GOT3 (cell line): ENCODE measurements at regions not wholly inside any gene's neighbourhood (a gene's known extent, or its start where the extent isn't known, plus 50 kb on each side); places are given as distances from the start of the nearest gene placed in this dataset.

Experiments
- DNase-seq: peaks from one replicate; lab custom pipeline; 2025; ENCODE audit warnings: mixed read lengths; lab: John Stamatoyannopoulos, UW

DNA sequence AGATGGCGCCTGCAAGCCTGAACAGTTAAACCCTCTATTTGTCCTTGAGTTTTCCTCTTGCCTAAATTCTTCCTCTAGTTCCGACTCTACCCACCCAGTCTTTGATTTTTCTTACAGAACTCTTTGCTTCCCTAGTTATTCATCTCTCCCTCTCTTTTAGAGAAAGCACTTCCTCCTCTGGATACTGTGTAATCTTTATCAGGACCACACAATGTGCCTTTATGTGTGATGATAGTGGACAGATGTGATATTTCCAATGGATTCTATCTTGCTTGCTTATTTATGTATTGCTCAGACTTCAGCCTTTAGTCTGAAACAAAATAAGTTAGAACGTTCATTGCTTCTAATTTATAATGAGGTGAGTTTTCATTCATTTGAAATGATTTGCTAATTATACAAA lies 79.5 kb upstream of the CAV2 start:
- DNase-seq = no peak

DNA sequence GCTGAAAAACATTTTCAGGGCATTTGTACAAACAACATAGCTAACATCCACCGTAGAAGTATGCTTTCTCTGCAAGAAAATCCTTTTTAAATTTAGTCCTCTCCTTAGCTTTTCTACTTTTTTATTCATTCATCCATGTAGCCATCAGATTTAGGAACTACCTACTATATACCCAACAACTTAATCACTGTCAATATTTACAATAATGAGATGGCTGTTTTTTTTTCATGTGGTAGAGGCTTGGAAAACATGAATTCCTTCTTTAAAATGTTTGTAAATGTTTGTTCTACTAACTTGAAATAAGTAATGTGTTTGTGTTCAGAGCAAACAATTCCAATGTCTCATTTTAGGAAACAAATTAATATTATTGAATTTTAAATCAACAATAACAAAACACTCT lies 78.2 kb upstream of the CAV2 start:
- DNase-seq = no peak

DNA sequence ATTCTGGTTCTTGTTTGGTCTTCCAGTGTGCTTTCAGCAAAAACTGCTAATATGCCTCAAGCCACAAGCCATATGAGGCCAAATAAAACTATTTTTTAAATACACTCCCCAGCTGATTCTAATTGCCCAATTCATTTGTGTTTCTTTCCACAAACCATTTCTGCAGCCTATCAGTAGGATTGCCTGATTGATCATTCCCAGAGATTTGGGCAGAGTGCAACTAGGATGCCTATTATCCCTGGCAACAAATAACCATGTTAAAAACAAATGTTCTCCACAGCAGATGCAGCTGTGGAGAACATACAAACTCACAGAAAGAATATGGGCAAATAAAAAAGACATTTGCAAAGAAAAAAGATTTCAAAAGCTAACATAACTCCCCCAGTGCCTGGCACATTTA lies 76.9 kb upstream of the CAV2 start:
- DNase-seq = no peak

DNA sequence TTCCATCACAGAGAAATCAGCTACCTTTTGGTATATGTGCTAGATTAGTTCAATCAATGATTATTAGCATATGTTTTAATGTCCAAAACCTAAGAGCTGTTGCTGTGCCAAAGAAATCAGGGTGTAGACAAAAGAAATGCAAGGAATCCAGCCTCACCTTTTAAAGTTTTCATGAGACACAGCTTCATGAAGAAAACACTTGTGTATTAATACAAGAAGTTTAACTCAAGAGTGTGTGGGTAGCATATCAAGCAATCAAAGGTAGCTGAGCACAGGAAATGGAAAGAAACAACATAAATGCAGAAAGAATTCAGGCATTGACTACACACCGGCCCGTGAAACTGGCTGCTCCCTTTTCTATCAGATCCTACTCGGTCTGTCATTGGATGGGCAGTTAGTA lies 76.0 kb upstream of the CAV2 start:
- DNase-seq = no peak

DNA sequence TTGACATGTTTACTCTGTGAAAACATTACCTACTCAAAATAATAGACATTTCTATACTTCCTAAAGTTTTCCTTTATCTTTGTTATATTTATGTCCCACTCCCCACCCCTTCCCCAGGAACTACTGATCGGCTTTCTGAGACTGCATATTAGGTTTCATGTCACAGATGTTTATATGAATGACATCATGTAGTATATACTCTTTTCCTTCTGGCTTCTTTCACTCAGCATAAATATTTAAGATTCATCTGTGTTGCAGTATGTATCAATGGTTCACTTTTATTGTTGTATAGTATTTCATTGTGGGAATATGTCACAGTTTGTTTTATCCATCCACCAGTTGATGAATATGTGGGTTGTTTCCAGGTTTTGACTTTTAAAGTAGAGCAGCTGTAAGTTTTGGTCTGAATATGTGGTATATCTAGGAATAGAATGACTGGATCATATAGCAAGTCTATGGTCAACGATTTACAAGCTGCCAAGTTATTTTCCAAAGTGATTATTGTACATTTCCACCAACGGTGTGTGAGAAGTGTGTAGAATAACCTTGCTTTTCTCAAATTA lies 73.8 kb upstream of the CAV2 start:
- no peak for DNase-seq

DNA sequence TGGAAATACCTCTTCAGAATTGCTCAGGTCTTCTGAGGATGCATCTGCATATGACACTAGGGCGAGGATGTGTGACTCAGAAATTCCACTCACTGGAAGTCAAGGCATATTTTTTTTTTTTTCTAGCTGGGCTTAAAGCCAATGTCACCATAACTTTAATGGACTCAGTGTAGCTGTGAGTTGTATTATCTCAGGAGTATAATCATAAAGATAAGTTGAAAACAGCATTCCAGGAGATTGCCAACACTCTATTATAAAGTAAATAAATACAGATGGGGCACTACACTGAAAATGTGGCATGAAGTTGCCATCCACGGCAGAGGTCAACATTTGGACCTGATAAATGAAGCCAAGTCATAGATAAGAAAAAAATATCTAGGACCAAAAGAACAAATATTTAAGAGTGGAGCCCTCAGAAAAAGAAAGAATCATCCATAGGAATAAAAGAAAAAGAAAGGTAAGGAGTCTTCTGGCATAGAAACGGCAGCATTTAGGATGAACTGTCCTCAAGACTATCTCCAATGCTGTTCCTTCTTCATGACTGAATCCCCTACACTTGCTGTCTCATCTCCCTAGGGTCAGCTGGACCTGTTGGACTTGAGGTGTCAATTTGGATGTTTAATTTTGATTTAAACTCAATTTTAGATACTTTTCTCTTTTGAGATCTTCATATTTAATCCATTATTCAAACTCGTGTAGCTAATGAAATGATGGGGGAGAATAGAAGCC lies 72.9 kb upstream of the CAV2 start:
- no peak for DNase-seq

DNA sequence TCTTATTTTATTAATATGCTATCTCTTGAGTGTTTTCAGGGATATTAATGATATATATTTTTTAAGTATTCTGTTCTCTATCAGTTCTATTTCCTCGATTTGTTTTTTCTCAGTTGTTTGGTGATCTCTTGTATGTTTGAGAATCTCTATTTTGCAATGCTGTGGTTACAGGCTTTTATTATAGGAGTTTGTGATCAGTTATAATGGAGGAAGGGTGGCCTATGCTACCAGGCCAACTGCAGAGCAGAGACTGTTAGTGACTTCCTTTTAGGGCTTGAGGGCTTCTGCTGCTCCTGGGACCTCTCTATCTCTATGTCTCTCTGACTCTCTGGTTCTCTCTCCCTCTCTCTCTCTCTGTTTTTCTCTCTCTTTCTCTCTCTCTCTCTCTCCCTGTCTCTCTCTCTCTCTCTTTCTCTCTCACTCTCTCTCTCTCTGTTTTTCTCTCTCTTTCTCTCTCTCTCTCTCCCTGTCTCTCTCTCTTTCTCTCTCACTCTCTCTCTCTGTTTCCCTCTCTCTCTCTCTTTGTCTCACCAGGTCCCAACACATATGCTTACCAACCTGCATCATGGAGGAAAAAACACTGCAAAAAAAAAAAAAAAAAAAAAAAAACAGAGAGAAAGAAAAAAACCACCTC lies 69.4 kb upstream of the CAV2 start:
- DNase-seq = no peak

DNA sequence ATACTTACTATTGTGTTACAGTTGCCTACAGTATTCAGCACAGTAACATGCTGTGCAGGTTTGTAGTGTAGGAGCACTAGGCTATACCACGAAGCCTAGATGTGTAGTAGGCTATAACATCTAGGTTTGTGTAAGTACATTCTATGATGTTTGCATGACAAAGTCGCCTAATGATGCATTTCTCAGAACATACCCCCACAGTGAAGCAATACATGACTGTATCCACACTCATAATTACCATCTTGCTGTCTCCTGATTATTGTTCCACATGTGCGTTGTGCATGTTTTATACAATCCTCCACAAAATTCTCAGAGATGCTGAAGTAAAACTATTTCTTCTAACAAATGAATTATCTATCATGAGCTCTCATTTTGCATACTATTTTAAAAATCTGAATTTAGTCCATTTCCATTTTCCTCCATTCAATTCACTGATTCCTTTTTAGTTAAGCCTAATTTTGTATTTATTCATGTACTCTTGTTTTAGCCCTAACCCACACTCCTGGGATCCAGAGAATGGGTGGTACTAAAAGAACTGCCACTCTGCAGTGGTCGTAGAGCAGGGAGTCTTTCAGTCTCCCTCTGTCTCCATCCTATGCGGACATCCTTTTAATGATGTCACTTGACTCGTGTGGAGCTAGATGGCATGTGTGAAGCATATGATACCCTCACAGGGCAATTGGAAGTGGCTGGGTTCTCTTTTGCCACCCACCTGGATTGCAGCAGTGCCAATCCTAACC lies 67.6 kb upstream of the CAV2 start:
- DNase-seq = no peak

DNA sequence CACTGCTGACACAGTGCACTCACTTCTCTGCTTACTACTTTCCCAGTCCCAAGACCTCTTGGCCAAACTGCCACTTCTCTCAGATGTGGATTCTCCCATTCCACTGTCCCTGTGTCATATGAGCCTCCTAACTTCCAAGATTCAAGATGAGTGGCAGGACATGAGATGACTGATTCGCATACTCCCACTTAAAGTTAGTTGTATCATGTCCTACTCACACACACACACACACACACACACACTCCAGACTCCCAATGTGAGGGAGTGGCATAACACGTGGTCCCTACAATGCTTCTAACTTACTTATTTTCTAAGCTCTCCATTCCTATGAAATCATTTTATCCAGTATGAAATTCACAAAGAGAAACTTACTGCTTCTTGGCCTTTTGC lies 67.0 kb upstream of the CAV2 start:
- no peak for DNase-seq

DNA sequence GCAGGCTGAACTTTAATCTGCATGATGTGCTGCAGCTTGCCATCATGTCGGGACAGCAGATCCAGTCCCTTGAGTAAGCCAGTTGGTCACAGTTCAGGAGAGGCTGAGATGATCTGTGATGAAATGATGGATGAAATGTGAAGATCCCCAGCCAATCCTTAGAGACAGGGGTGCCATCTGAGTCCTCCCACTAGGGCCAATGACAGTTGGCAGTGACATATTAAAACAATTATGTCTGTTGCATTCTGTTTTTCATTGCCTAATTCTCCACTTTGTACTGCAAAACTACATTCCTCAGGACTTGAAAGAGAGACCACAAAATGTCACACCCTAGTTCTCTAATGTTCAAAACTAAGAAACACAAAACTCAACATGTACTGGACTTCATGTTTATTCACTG lies 66.3 kb upstream of the CAV2 start:
- no peak for DNase-seq

DNA sequence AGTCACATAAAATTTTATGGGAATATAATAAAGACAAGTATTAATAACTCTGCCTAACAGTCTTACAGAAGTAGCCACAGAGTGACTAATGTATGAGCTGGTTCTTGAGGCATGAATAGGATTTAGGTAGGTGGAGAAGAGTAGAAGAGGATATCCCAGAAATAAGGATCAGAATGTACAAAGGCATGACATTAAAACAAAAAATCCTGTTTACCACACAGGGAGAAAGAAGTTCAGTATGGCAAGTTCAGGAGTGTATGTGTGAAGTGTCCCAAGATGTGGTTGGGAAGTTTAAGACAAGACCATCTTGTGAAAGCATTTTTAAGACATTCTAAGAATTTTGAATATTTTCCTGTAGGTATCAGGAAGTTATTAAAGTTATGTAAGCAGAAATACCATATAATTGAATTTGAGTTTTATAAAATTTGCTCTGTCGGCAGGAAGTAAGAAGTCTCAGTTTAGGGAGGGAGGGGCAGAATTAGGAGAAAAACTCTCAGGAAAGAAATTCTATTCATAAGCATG lies 64.7 kb upstream of the CAV2 start:
- no peak for DNase-seq

DNA sequence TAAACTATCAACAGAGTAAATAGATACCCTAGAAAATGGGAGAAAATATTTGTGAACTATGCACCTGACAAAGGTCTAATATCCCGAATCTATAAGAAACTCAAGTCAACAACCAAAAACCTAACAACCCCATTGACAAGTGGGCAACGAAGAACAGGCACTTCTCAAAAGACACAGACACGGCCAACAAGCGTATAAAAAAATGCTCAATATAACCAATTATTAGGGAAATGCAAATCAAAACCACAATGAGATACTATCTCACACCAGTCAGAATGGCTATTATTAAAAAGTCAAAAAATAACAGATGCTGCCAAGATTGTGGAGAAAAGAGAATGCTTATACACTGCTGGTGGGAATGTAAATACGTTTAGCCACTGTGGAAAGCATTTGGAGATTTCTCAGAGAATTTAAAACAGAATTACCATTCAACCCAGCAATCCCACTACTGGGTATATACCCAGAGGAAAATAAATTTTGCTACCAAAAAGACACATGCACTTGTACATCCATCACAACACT lies 63.2 kb upstream of the CAV2 start:
- DNase-seq = no peak

DNA sequence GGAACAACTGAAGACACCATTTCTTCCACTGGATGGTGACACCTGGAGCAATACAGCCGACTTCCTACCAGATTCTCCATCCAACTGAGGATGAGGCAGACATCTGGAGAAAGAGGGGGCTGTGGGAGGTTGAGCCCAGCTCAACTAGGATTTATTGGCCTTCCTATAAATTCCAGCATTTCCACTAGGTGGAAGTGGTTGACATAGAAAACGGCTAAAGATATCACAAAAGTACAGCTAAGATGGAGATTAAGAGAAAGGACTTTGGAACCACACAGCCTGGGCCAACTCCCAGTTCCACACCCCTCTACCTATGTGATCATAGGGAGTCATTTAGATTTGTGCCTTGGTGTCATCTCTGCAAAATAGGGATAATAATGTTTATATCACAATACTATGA lies 61.3 kb upstream of the CAV2 start:
- DNase-seq = no peak

DNA sequence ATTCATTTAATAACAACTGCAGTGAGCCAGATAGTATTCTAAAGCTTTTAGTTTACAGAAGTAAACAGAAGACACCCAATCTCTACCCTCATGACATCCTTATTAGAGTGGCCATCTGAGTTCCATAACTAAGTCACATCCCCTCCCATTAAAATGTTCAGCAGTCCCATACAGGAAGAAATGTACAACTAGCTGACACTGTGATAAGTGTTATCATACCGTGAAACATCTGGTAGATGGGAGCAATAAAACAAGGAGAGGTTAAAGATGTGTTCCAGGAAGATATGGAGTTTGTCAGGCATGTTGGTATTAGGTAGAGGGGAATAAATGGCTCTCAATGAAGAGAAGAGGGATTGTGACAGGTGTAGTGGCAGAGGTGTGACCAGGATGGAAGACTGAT lies 60.5 kb upstream of the CAV2 start:
- no peak for DNase-seq

DNA sequence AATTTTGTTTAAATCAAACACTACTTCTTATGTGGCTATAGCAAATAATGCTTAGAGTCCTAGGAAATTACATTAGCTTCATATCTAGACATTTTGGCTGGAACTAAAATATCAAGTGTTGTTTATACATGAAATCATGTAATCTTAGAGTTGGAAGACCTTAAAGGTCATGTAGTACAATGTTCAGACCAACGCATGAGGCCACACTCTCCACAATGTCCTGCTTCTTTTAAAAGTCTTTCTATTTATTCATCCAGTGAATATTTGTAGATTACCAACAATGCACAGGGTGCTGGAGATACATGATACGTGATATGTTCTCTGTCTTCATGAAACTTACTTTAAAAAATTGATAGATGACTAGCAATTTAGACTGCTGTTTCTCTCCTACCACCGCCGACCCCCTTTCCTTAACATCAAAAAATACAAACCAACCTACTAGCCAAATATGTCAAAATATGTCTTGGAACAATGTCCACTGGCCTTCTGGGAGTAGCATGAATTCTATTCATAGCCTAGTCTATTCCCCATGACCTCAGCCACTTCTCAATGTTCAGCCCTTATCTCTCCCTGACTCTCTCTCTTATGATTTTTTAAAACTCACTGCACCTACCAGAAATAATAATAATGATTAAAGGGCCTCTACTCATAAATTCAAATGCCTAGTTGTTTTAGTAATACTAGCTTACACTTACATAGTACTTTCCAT lies 59.5 kb upstream of the CAV2 start:
- DNase-seq = no peak

DNA sequence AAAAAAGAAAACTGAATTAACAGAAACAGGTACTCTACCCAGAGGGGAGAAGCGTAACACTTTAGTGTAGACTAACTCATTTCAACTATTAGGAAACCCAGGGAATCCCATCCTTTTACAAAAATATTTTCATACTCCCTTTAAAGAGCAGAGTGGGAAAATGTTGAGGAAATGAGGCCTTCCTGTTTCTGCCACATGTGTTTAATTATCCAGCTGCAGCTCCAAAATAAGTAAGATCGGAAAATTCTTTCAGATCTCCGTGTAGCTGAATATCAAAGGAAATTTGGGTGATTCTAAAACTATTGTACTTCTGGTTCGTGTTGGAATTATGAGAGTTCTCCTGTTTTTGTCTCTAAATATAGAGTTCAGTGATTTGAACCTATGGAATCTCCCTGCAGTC lies 58.0 kb upstream of the CAV2 start:
- DNase-seq = no peak

DNA sequence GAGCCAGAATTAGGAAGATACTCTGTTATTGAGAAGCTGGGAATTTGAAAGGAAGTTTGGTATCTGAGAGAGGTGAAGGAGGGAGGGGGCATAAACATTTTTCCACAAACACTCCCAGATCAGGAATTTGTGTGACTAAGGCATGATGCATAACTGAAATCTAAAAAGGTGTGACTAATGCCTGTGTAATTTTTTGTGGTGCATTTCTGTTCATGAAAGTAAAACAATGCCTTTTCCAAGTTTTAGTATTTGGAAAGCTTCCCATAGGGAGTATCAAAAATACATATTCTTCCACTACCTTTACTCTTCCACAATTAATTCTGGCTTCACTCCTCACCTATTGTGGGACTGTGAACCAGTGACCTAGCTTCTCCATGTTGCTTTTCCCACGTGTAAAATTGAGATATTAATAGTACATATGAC lies 56.4 kb upstream of the CAV2 start:
- DNase-seq = no peak

DNA sequence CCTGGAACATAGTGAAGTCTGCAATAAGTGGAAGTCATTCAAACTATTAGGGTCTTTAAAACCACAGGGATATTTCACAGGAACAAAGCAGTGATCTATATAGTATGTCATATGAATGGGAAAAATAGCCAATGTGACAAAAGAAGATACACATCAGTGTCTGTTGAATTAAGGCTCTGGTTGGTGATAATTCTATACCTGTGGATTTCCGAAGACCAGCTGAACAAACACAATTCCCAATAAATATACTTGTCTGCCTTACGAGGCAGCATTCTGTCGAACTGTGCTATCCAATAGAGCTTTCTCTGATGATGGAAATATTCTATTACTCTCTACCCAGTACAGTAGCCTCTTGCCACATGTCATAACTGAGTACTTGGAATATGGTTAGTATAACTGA lies 55.9 kb upstream of the CAV2 start:
- no peak for DNase-seq

DNA sequence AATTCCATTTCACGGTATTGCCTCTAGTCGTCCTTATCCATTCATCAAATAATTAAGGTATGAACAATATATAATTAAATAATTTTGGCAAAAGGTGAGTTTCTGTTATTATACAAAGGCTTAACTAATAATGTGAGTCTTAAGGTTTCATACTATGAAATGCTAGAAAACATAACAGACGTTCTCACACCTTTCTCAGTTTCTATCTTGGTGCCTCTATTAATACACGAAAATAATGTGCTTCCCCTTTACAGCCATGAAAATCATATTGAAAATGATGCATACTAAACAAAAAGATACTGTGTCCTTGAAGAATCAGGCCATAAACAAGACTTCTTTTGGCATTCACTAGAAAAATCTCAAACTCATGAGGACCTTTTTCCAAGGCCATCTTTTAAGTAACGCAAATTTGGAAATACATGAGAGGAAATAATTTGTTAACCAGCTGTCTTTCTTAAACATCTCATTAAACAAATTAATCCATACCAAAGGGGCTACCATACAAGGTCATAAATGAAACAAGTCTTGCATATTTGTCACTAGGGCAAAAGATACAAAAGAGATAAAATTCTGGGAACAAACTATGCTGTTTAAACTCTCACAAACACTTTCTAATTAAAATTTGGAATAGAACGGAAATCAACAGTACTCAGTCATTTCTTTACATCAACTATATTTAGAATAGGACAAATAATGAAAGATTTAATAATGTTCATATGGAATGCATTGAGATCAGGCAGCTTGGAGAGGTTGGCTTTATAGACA lies 53.9 kb upstream of the CAV2 start:
- no peak for DNase-seq

DNA sequence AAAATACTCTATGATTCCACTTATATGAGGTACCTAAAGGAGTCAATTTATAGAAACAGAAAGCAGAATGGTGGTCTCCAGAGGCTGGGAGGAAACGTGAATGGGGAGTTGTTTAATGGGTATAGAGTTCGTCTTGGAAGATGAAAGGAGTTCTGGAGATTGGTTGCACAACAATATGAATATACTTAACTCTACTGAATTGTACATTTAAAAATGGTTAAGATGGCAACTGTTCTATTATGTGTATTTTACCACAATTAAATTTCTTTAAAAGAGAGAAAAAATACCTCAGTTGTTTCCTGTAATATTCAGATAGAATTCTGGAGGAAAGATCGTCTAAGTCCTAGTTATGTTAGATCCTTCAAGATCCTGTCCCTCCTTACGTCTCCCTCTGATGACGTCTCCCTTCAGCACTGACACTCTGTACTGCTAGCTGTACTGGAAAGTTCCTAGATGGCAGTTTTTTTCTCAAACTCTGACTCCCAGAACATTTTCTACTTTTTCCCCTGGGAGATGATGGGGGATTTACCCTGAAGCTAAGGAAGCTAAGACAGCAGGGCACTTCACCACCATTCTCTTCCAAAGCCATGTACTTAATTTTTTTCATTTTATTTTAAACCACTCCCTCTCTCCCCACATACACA lies 53.2 kb upstream of the CAV2 start:
- DNase-seq = no peak

DNA sequence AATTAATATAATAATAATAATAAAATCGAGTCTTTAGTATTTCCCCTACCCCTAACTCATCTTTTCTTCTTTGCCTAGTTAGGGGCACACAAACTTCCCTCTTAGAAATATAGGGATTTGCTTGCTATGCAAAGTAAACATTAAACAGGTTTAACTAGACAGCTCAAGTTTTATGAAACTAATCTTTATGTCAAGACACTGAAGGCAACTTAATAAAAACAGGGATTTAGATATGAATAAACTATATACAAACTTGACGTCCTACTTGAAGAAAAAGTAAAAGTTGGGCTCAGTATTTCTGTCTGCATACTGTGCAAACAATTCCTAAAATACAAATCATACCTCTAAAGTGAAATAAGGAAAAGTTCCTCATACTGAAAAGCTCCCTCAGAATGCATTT lies 52.1 kb upstream of the CAV2 start:
- DNase-seq = no peak
